Mesenchymal stem cell (in vitro differentiated cells and primary cell): ENCODE measurements at regions not wholly inside any gene's neighbourhood (a gene's known extent, or its start where the extent isn't known, plus 50 kb on each side); places are given as distances from the start of the nearest gene placed in this dataset.

Experiments
- DNase-seq: peaks from one replicate; pipeline ENCODE4 v3.0.0-alpha.2; 2013
- H2AFZ ChIP-seq: one replicate; pipeline ENCODE4 v1.6.1; 2013; ENCODE audit warnings: low read depth, mild to moderate bottlenecking, control low read depth, inconsistent platforms, low read length, moderate library complexity
- H2AK5ac ChIP-seq: 2 replicates; pipeline ENCODE4 v1.6.1; 2013; ENCODE audit warnings: low read length, moderate library complexity, mild to moderate bottlenecking, inconsistent platforms; ENCODE audit not compliant: severe bottlenecking
- H2BK120ac ChIP-seq: one replicate; pipeline ENCODE4 v1.6.1; 2013; ENCODE audit warnings: low read depth, mild to moderate bottlenecking, inconsistent platforms, low read length, moderate library complexity
- H2BK12ac ChIP-seq, 2 experiments: one replicate each; pipeline ENCODE4 v1.6.1; 2013; ENCODE audit warnings: inconsistent platforms in 2 of 2, low read length in 2 of 2, mild to moderate bottlenecking in 2 of 2, moderate library complexity in 2 of 2, control low read depth in 1 of 2
- H2BK15ac ChIP-seq: one replicate; pipeline ENCODE4 v1.6.1; 2013; ENCODE audit warnings: mild to moderate bottlenecking, low read depth, inconsistent platforms; ENCODE audit not compliant: poor library complexity, severe bottlenecking
- H2BK5ac ChIP-seq: 2 replicates; pipeline ENCODE4 v1.6.1; 2013; ENCODE audit warnings: low read depth, mild to moderate bottlenecking, low read length, control low read depth, inconsistent platforms; ENCODE audit not compliant: poor library complexity, severe bottlenecking
- H3K14ac ChIP-seq, 2 experiments: one replicate each; pipeline ENCODE4 v1.6.1; 2013; ENCODE audit warnings: inconsistent platforms in 2 of 2, low read length in 2 of 2, control low read depth in 1 of 2, mild to moderate bottlenecking in 1 of 2, moderate library complexity in 1 of 2
- H3K18ac ChIP-seq, 2 experiments: one replicate each; pipeline ENCODE4 v1.6.1; 2013; ENCODE audit warnings: inconsistent platforms in 2 of 2, low read length in 2 of 2, control low read depth in 1 of 2, low read depth in 1 of 2, mild to moderate bottlenecking in 1 of 2
- H3K23ac ChIP-seq, 2 experiments: one replicate each; pipeline ENCODE4 v1.6.1; 2013; ENCODE audit warnings: inconsistent platforms in 2 of 2, low read length in 2 of 2, mild to moderate bottlenecking in 2 of 2, moderate library complexity in 2 of 2, control low read depth in 1 of 2
- H3K27ac ChIP-seq: 2 replicates; pipeline ENCODE4 v1.5.1; 2013; ENCODE audit warnings: mild to moderate bottlenecking, moderate library complexity, low read length, control low read depth, inconsistent platforms; ENCODE audit not compliant: poor library complexity, severe bottlenecking
- H3K27me3 ChIP-seq, 2 experiments: 2 replicates each; pipeline versions ENCODE4 v1.6.1 to v1.7.0; 2013; ENCODE audit warnings: low read length in 2 of 2, mild to moderate bottlenecking in 2 of 2, moderate library complexity in 2 of 2, control low read depth in 1 of 2, inconsistent platforms in 1 of 2; ENCODE audit not compliant: control insufficient read depth in 1 of 2, insufficient read depth in 1 of 2
- H3K36me3 ChIP-seq, 2 experiments: 2 replicates each; pipeline versions ENCODE4 v1.6.1 to v1.7.0; 2013; ENCODE audit warnings: low read length in 2 of 2, control low read depth in 1 of 2, inconsistent platforms in 1 of 2, low read depth in 1 of 2, mild to moderate bottlenecking in 1 of 2; ENCODE audit not compliant: insufficient read depth in 2 of 2, control insufficient read depth in 1 of 2
- H3K4ac ChIP-seq, 2 experiments: one replicate each; pipeline ENCODE4 v1.6.1; 2013; ENCODE audit warnings: inconsistent platforms in 2 of 2, low read length in 2 of 2, mild to moderate bottlenecking in 2 of 2, moderate library complexity in 2 of 2, control low read depth in 1 of 2, low read depth in 1 of 2
- H3K4me1 ChIP-seq: 2 replicates; pipeline ENCODE4 v1.6.1; 2013; ENCODE audit warnings: low read depth, low read length, control low read depth; ENCODE audit not compliant: control insufficient read depth, insufficient read depth
- H3K4me2 ChIP-seq: 2 replicates; pipeline ENCODE4 v1.6.1; 2013; ENCODE audit warnings: low read length, mild to moderate bottlenecking, inconsistent platforms; ENCODE audit not compliant: poor library complexity, severe bottlenecking
- H3K4me3 ChIP-seq, 2 experiments: 2 replicates each; pipeline versions ENCODE4 v1.5.1 to v1.7.0; 2013; ENCODE audit warnings: low read length in 2 of 2, mild to moderate bottlenecking in 2 of 2, control low read depth in 1 of 2, low read depth in 1 of 2; ENCODE audit not compliant: insufficient read depth in 1 of 2
- H3K79me1 ChIP-seq: replicated peaks from 2 replicates; pipeline ENCODE4 v1.6.1; 2013; ENCODE audit warnings: mild to moderate bottlenecking, control low read depth, low read length, inconsistent platforms; ENCODE audit not compliant: poor library complexity, severe bottlenecking
- H3K9ac ChIP-seq: 2 replicates; pipeline ENCODE4 v1.7.0; 2013; ENCODE audit warnings: mild to moderate bottlenecking, low read length, moderate library complexity
- H3K9me3 ChIP-seq: 2 replicates; pipeline ENCODE4 v1.7.0; 2013; ENCODE audit warnings: mild to moderate bottlenecking, low read length; ENCODE audit not compliant: control insufficient read depth
- H4K8ac ChIP-seq: one replicate; pipeline ENCODE4 v1.6.1; 2013; ENCODE audit warnings: inconsistent platforms, mild to moderate bottlenecking, low read length, moderate library complexity
- H4K91ac ChIP-seq: one replicate; pipeline ENCODE4 v1.6.1; 2013; ENCODE audit warnings: mild to moderate bottlenecking, low read length, inconsistent platforms
- WGBS: methylation state at CpG from one replicate; pipeline ENCODE4 v1.1.7; 2013; ENCODE audit warnings: mixed read lengths; 5-methylcytosine and 5-hydroxymethylcytosine counted together

DNA sequence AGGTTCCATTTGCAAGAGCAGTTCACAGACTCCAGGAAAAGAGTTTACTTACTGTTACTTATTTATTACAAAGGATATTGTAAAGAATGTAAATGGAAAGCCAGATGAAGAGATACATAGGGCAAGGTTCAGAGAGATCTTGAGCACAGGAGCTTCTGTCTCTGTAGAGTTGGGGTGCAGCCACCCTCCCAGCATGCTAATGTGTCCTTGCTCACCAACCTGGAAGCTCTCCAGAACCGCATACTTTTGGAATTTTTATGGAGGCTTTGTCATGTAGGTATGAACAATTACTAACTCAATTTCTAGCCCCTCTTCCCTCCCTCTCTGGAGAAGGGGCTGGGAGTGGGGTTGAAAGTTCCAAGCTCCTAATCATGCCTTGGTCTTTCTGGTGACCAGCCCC lies 857.2 kb downstream of the RPA4 start:
- Histone ChIP-seq H3K4me1 (no peaks in the 10 kb centered on the region), H3K4ac (no peak overlapping the region), H2BK5ac (no peak overlapping the region), H2AK5ac (no peak overlapping the region), H4K91ac (no peak overlapping the region), H3K9ac (no peak overlapping the region), H3K14ac (no peak overlapping the region), H3K36me3 (no peaks in the 10 kb centered on the region), H3K27me3 (peaks cover 0 to 9% of the 10 kb centered on the region in 2 experiments), H3K4me3 (no peak overlapping the region), H3K9me3 (peaks cover under 1% of the 10 kb centered on the region), H3K79me1 (no peaks in the 10 kb centered on the region), H3K27ac (no peak overlapping the region), H4K8ac (no peak overlapping the region), H2BK120ac (no peak overlapping the region), H2BK15ac (no peak overlapping the region), H2BK12ac (no peak overlapping the region), H3K4me2 (no peak overlapping the region), H3K18ac (no peak overlapping the region), H3K23ac (no peak overlapping the region), H2AFZ (no peak overlapping the region)
- no peak for DNase-seq
- no CpG with 5 or more reads among the region's 1 CpG for WGBS

DNA sequence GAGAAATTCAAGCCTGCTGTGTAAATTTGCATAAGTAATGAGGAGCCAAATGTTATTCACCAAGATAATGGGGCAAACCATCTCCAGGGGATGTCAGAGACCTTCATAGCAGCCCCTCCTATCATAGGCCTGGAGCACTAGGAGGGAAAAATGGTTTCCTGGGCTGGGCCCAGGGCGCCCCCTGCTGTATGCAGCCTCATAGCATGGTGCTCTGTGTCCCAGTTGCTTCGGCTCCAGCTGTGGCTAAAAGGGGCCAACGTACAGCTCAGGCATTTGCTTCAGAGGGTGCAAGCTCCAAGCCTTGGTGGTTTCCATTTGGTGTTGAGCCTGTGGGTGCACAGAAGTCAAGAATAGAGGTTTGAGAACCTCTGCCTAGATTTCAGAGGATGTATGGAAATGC lies 859.3 kb downstream of the RPA4 start:
- H3K79me1 ChIP-seq: no peaks in the 10 kb centered on the region
- no peak overlapping the region for H2BK15ac ChIP-seq
- no peak overlapping the region for H3K18ac ChIP-seq
- no peak overlapping the region for H2BK120ac ChIP-seq
- no peaks in the 10 kb centered on the region for H3K4me1 ChIP-seq
- H3K23ac ChIP-seq: no peak overlapping the region
- H3K27me3 ChIP-seq: peaks cover 0 to 18% of the 10 kb centered on the region in 2 experiments
- H3K4me2 ChIP-seq: no peak overlapping the region
- DNase-seq: no peak
- no peak overlapping the region for H4K91ac ChIP-seq
- no peak overlapping the region for H3K9ac ChIP-seq
- no peak overlapping the region for H2BK12ac ChIP-seq
- no peaks in the 10 kb centered on the region for H3K9me3 ChIP-seq
- H3K36me3 ChIP-seq: no peaks in the 10 kb centered on the region
- no peak overlapping the region for H2BK5ac ChIP-seq
- H3K4me3 ChIP-seq: no peak overlapping the region
- no peak overlapping the region for H2AK5ac ChIP-seq
- WGBS: 79% methylated on average over 3 of the region's 3 CpGs
- H3K27ac ChIP-seq: no peak overlapping the region
- no peak overlapping the region for H4K8ac ChIP-seq
- no peak overlapping the region for H3K4ac ChIP-seq
- H2AFZ ChIP-seq: no peak overlapping the region
- H3K14ac ChIP-seq: no peak overlapping the region

DNA sequence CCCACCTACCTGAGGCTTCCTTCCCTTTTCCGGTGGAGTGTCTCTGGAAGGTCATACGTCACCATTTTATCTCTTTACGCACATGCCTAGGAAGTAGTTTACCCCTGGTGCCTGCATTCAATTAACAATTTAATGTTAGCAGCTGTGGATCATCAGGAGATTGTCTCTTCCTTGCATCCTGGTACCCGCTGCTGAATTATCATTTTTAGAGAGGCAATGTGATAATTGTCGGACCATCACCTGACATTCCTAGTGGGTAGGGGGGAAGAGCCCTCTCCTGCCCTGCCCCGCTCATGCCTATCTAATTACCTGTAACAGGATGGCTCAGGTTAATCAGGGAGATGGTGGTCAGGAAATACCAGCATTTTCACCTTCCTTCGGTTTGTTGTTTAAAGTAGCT lies 863.6 kb downstream of the RPA4 start:
- no peak overlapping the region for H2BK12ac ChIP-seq
- H4K91ac ChIP-seq: no peak overlapping the region
- H3K4me1 ChIP-seq: no peaks in the 10 kb centered on the region
- H3K23ac ChIP-seq: no peak overlapping the region
- no peak overlapping the region for H3K4ac ChIP-seq
- H2BK120ac ChIP-seq: no peak overlapping the region
- no peak overlapping the region for H2AK5ac ChIP-seq
- H3K4me2 ChIP-seq: no peak overlapping the region
- H3K9ac ChIP-seq: no peak overlapping the region
- H2BK5ac ChIP-seq: no peak overlapping the region
- H3K18ac ChIP-seq: no peak overlapping the region
- DNase-seq: no peak
- no peak overlapping the region for H4K8ac ChIP-seq
- H3K36me3 ChIP-seq: no peaks in the 10 kb centered on the region
- WGBS: 87% methylated on average over 6 of the region's 7 CpGs
- H3K9me3 ChIP-seq: no peaks in the 10 kb centered on the region
- H3K4me3 ChIP-seq: no peak overlapping the region
- H3K27ac ChIP-seq: no peak overlapping the region
- H2BK15ac ChIP-seq: no peak overlapping the region
- H3K27me3 ChIP-seq: peaks cover 0 to 18% of the 10 kb centered on the region in 2 experiments
- no peaks in the 10 kb centered on the region for H3K79me1 ChIP-seq
- H2AFZ ChIP-seq: no peak overlapping the region
- no peak overlapping the region for H3K14ac ChIP-seq

DNA sequence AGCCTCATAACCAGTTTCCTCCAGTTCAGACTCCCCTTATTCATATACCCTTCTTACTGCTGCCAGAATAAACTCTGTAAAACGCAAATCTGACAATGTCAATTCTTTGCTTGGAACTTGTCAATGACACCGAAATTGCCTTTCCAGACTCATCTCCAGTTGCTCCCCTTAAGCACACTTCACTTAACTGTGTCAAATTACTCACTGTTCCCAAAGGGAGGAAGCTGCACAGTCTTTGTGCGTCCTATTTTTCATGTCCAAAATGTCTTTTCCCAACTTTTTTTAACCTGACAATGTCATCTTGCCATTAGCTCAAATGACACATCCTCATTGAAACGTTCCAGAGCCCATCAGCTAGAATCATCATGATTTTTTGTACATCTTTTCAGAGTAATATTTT lies 867.3 kb downstream of the RPA4 start:
- no peak for DNase-seq
- H3K14ac ChIP-seq: no peak overlapping the region
- H2BK5ac ChIP-seq: no peak overlapping the region

More for the DNA sequence above, 867.3 kb downstream of the RPA4 start:
- no peaks in the 10 kb centered on the region for H3K79me1 ChIP-seq
- no peaks in the 10 kb centered on the region for H3K9me3 ChIP-seq
- no peak overlapping the region for H2BK12ac ChIP-seq
- H3K4ac ChIP-seq: no peak overlapping the region
- no peak overlapping the region for H2BK15ac ChIP-seq
- H2AK5ac ChIP-seq: no peak overlapping the region
- no peak overlapping the region for H3K9ac ChIP-seq
- H3K23ac ChIP-seq: no peak overlapping the region
- H2AFZ ChIP-seq: no peak overlapping the region
- no peaks in the 10 kb centered on the region for H3K4me1 ChIP-seq
- no peak overlapping the region for H4K8ac ChIP-seq
- no peak overlapping the region for H3K4me3 ChIP-seq
- H3K36me3 ChIP-seq: no peaks in the 10 kb centered on the region
- 75% methylated on average over 3 of the region's 4 CpGs for WGBS
- H3K27ac ChIP-seq: no peak overlapping the region
- no peak overlapping the region for H3K4me2 ChIP-seq
- H3K27me3 ChIP-seq: peaks cover 0 to 9% of the 10 kb centered on the region in 2 experiments
- H4K91ac ChIP-seq: no peak overlapping the region
- no peak overlapping the region for H3K18ac ChIP-seq
- no peak overlapping the region for H2BK120ac ChIP-seq
